GM18870 (cell line): ENCODE measurements at regions not wholly inside any gene's neighbourhood (a gene's known extent, or its start where the extent isn't known, plus 50 kb on each side); places are given as distances from the start of the nearest gene placed in this dataset.

Experiments used
- ATAC-seq: cut with Tn5 transposase; IDR thresholded peaks from one replicate; pipeline ENCODE4 v1.9.1; 2021; ENCODE audit warnings: moderate library complexity; ENCODE audit not compliant: unreplicated experiment

DNA sequence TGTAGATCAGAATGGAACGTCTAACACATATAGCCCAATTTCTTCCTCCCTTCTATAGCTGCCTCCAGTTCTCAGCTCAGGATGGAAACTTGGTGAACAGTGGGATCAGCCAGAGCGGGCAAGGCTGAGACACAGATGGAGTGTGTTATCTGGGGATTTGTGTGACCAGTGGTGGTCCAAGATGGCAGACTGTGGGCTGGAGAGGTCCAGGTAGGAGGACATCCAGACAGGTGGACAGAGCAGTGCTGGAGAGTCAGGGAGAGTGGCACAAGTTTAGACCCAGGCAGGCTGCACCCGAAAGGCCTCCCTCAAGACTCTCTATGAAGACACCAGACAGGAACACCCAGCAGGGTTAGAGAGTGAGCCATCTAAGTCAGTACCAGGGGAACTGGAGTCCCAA, 116.1 kb upstream of the CPSF6 start:
- no peak for ATAC-seq

DNA sequence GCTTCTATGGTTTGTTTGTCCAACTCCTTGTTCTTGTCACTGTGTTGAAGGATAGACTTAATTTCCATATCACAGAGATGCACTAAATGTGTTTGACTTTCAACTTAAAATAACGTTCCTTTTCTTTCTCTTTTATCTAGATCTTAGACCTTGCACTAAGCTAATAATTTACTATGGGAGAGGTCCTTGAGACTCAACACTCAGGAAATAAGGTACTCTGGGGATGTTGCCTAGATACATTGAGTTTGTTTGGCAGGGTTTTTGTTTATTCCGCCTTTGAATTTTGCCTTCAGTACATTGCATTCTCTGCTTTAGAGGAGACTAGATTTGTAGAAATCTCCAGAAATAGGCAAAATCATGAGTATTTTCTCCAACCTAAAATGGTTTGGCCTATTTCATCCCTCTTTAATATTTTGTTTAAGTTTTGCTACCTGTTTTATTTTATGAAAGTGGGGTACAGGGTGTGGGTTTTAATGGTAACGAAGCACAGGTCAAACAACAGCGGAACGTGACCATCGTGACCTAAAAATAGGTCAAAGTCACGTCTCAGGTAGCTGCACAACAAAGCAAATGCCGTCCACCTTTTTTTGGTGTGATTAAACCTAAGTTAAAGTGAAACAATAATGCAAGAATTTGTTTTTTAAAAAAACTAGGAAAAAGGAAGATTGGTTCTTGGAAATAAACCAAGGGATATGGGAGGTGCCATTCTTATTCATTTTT, 115.3 kb upstream of the CPSF6 start:
- ATAC-seq: no peak

DNA sequence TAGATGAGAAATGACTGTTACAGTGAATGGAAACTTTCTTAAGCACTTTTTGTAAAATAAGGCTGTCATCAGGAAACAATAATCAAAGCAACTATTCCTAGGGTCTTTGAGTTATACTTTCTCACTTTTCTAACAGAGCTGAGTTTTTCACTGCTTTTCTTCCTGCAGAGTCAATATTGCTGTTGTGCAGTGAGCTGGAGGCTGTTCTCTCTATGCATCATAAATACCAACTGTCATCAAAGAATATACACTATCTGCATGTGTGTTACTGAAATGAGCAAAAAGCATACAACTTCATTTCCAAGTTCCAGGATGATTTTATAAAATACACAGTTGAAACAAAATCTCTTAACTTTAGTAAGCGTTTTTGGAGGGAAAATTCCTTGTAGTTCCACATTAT, 110.4 kb upstream of the CPSF6 start:
- ATAC-seq: no peak

DNA sequence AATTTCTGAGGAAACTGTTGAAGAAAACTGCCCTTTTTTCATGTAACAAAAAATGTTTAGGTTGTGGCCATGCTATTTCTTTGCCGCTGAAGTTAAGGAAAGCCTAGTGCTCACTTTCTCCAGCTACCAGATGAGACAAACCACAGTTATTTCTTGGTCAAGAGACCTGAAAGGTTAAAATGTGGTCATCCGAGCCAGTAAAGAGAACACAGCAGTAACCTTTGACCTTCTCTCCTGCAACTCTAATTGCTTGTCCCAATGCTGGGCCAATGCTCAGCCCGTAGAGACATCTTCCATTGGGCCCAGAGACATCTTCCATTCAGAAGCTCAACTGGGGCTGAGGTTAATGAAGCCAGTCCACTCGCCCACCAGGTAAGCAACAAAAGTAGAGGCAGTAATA, 109.8 kb upstream of the CPSF6 start:
- no peak for ATAC-seq

DNA sequence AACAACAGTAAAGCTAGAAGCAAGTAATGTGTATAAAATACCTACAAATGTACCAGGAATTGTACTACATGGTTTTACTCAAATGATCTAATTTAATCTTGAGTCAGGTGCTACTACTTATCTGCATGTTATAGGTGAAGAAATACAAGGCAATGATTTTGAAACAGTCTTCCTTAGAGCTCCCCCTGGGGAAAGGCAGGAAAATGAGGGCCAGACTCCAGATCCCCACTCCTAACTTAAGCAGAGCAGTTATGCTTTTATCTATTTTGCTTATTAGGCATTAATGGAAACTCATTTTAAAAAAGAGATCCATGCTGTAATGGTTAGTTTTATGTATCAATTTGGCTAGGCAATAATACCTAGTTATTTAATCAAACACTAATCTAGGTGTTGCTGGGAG, 109.3 kb upstream of the CPSF6 start:
- no peak for ATAC-seq

DNA sequence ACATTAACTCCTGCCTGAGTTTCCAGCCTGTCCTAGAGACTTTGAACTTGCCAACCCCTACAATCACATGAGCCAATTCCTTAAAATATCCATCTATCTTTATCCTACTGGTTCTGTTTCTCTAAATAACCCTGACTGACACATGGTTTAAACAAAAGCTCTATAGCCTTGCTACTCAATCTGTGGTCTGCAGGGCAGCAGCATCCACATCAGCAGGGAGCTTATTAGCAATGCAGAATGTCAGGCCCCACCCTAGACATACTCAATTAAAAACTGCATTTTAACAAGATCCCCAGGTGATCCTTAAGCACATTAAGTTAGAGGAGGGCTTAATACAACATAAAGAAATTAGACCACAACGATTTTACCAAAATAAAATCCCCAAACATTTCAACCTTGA, 108.3 kb upstream of the CPSF6 start:
- ATAC-seq: no peak

DNA sequence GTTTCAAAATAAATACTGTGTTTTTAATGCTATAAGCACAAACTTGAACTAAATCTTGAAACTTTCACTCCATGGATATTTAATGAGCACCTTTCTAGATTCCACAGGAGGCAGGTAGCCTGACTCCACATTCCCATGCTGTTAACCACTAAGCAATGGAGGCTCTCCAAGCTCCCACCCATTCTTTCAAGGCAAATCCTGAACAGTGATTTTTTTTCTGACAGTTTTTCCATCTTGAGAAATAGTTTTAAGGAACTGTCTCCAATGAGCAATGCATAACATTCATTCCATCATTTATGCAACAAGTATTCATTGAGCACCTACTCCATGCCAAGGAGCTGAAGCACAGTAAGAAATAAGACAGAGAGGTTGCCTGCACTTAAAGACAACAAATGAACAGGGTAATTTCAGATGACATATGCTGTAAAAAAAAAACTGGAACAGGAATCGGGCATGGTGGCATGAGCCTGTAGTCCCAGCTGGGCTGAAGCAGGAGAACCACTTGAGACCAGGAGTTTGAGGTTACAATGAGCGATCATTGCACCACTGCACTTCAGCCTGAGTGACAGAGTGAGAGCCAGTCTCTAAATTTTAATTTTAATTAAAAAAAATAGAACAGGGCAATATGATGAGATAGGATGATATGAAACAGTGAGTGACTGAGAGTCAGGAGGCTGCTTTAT, 102.3 kb upstream of the CPSF6 start:
- ATAC-seq: no peak

DNA sequence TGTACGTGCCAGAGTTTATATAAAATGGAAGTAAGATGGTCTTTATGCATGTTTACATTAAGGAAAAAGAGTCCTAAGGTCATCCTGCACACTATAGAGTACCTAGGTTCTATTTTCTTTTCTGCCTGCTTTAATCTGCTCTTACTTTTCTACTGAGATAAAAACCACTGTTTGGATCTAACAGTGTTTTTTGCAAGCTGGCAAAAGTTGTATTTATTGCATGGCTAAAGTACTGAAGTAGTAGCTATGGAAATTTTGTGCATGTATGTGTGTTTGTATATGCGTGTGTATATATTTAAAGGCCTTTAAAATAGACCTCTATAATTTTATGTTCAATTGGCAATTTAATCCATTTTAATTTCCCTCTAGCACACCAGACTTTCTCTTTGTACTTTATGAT, 98.3 kb upstream of the CPSF6 start:
- ATAC-seq: no peak

DNA sequence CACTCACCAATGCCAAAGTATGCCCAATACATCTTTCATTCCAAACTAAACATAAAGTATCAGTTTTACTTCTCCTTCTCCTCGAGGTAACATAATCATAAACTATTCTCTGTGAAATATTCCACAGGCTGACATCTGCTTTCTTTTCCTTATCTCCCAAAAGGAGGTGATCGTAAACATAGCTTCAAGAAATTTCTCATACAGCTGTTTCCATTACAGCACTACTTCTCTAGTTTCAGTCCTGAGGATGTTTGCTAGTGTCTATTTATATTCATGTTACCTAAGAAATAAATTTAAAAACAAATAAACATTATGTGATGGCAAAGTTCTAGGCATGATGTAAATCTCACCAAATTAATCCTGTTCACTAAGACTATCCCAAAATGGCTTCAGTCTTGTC, 90.1 kb upstream of the CPSF6 start:
- no peak for ATAC-seq

DNA sequence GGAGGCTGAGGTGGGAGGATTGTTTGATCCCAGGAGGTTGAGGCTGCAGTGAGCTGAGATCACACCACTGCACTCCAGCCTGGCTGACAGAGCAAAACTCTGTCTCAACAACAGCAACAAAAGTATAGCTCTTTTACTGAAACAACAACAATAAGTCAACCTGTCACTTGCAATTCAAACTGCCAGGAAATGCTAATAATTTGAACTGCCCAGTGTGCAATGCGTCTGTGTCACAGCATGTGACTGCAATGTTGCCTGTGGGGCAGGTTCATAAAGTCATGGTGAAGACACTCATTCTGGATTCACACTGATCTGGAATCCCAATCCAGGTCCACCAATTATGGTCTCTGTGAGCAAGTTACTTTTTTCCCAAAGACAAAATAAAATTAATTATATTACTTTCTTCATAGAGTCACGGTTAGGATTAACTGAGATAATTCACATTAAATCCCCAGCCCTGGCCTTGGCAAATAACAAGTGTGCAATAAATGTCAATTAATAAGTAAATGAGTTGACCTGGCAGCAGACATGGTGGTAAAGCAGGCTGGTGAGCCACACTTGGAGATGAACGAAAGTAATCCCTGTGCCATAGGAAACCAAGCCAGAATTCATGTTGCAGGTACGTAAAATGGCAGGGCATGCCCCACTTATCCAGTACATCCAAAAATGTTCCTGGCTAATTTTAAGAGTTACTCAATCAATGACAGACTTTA, 89.1 kb upstream of the CPSF6 start:
- no peak for ATAC-seq

DNA sequence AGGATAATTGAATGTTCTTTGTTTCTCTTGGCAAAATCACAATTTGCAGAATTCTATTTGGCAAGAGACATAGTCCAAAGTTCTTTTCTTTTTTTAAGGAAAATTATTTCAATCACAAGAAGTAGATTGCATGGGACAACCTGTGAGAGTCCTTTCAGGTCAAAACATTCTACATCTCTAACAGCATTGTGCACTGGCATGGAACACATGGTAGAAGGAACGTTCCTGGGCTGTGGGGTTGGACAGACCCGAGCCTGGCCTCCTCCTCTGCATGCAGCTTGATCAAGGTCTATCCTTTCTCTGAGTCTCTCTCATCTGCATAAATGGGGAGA, 88.6 kb upstream of the CPSF6 start:
- ATAC-seq: no peak

DNA sequence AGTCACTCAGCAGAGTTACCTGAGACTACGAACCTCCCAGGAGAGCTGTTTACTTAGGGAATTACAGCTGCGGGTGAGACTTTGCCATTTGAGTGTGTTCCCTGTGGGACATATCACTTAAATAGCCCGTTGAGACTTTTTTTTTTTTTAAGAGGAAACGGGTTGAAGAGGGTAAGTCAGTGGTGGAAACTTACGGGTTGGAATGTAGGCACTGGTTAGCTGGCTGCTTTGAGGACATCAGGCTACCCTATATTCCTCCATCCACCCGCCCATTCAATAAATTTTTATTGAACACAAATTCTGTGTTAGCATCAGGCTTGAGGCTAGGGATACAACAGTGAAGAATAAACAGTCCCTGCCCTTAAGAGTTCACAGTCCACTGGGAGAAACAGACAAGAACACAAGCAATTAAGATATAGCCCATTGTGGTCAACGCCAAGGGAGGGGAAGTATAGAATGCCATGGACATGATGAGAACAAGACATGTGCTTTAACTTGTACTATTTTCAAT, 88.1 kb upstream of the CPSF6 start:
- no peak for ATAC-seq

DNA sequence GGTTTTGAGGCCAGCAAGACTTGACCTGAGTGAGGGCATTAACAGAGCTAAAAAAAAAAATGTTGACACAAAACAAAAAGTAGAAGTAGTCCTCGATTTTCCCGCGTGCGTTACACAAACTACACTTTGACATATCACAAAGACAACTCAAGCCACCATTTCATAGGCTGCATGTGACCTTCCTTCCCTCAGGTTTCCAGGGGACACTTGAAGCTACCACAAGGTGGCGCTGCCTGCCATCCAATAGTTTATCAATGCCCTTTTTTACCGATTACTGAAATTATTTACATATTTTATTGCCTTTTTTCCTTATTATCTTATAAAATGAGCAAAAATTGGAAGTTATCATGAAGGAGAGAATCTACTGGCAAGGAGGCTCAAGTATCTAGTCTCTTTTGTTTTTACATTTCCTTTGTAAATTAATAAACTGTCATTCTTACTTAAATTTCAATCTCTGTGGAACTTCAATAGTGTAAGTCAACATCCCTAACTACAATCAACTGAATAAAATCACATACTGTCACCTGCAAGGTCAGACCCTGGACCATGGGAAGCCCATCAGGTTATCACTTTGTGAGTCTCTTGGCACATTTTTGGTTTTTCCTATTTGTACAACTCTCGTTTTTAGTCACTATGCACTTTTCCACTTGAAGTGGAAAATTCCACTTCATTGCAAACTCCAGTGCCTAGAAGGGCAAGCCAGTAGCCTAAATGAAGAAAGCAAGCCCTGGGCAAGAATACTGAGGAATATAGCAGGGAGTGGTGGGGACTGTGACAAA, 84.6 kb upstream of the CPSF6 start:
- peak; percentile 49 for ATAC-seq

DNA sequence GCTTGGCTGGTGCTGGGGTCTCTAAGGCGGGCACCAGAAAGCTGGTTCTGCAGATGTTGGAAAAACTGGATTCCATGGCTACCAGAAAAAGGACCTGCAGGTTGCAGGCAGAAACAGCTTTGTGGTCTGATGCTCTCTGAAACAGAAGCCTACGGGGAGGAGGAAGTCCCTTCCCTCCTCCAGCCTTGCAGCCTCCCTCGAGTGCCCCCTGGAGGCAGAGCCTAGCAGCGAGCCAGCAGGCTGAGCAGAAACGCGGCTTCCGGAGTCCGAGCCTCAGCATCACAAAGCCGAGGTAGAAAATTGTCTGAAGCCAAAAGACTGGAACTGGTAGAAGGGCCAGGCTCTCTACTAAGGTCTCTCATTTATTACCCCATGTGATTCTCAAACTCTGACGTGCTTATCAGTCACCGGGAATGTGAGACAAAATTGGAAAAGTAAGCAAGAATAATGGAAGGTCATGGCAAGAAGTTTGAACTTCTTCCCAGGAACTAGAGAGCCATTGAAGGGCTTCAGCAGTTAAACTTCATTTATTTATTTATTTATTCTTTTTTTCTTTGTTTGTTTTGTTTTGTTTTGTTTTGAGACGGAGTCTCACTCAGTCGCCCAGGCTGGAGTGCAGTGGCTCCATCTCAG, 82.2 kb upstream of the CPSF6 start:
- ATAC-seq: peak; percentile 79

DNA sequence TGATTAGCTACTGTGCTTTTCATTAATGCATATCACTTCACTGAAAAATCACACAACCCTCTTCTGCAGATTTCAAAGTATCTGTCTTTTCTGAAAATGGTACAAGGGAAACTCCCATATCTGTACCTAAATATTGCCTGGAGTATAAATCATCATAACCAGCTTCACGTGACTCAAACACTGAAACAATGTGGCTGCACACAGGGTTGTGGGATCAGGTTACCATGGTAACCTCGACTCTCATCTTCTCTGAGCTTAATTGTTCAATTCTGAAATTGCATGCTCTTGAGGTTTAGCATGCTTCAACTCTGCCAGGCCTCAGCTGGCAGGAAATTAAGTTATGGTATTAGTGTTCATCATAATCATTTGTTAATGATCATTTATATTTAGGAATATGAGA, 77.5 kb upstream of the CPSF6 start:
- ATAC-seq: peak; percentile 77

DNA sequence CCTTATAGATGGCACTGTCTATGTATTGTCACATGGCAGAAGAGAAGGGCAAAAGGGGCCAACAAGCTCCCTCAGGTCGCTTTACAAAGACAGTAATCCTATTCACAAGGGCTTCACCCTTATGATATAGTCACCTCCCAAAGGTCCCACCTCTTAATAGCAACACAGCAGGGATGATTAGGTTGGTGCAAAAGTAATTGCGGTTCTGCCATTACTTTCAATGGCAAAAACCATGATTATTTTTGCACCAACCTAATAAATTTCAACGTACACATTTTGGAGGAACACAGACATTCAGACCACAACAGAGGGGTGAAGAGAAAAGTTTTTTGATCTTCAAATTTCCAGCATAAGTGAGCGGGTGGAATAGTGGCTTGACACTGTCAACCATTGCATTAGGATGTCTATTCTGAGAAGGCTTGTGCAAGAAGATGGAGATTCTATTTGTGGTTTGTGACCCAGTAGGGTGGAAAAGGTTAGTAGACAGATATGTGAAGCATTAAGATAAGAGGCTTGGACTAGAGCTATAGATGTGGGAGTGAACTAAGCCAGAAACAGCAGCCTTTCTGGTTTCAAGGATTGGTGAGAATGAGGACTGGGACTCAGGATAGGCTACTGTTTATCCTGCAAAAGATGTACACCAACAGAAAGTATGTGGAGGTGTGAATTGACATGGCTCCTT, 75.5 kb upstream of the CPSF6 start:
- ATAC-seq: no peak

DNA sequence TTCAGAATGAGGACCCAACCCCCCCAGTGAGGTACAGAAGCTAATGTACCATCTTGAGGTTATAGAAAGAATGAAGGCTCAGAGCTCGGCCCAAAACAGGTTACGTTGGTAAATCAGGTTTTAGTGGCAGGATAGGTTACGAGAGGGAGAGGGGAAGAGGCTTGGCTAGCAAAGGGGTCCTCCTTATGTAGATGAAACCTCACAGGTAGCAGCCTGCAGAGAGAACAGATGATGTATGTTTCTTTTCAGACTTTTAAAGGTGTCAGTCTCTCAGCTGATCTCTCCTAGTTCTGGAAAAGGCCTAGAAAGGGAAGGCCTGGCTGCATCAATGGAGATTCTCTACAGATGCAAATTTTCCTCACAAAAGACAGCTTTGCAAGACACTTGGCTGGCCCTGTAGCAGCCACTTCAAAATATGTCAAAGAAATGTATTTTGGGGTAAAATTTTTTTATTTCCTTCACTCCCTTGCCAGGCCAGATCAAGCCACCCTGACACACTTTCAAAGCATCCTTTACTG, 71.7 kb upstream of the CPSF6 start:
- ATAC-seq: no peak

DNA sequence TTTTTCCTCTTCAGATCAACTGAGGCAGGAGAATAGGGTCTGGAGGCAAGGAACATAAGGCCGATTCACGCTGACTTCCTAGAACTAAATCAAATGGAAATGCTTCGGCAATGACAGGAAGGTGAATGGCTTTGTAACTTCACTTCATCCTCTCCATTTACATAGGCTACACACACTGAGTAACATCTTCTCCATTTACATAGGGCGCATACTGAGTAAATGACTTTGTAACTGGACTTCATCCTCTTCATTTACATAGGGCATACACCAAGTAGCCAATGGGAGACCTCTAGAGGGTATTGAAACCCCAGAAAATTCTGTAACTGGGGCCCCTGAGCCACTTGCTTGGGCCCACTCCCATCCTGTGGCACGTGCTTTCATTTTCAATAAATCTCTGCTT, 71.0 kb upstream of the CPSF6 start:
- ATAC-seq: no peak

DNA sequence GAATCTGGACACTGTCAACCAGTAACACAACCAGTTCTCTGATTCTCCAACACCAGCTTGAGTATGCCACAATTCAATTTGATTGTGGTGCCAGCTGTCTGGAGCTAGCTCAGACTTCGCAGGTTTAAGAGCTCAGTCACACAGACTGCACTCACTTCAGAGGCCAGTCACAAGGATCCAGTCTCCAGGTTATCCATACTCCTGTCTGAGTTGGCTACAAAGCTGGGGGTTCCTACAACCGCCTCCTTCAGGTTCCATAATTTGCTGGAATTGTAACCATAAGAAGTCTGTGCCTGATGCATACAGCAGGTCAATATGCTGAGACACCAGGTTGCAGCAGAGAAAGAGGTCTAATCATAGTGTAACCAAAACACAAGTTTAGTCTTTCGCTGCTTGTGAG, 70.5 kb upstream of the CPSF6 start:
- no peak for ATAC-seq

DNA sequence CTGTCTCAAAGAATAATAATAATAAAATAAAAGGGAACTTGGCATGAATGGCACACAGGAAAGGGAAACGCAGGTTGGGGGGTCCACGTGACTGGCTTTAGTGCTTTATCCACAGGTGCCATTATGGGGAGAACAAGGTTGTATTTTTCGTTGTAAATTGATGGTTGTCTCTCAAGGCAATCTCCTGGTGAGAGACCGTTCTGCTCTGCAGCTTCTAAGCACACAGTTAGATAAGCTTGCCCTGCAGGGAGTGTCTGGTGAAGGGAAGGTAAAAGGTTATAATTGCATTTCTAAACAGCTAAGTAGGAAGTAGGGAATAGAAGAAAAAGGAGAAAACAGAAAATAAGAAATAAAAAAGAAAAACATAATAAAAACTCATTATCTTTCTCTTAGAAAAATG, 69.1 kb upstream of the CPSF6 start:
- no peak for ATAC-seq
